HG03469 (cell line): ENCODE measurements at regions not wholly inside any gene's neighbourhood (a gene's known extent, or its start where the extent isn't known, plus 50 kb on each side); places are given as distances from the start of the nearest gene placed in this dataset.
"Not testable (repeated sequence)": the region's sequence is repeated elsewhere in the genome, so short reads cannot be mapped to it uniquely, and the experiment has no call there.

Experiments
- ATAC-seq: cut with Tn5 transposase; IDR thresholded peaks from one replicate; pipeline ENCODE4 v1.9.1; 2021; ENCODE audit warnings: mild to moderate bottlenecking, moderate library complexity, moderate number of reproducible peaks; ENCODE audit not compliant: unreplicated experiment

GRCh38 chr4:28436191-28437080 is 1575.8 kb downstream of the STIM2 start:
- no peak for ATAC-seq

- ATAC-seq = no peak
Observed at GRCh38 chr4:28443371-28443770, 1582.7 kb downstream of the STIM2 start.

GRCh38 chr4:28443801-28444412 is 1583.3 kb downstream of the STIM2 start:
- ATAC-seq = no peak

- ATAC-seq = no peak
Observed at GRCh38 chr4:28444886-28445496, 1584.3 kb downstream of the STIM2 start.

GRCh38 chr4:28449085-28449484 is 1588.4 kb downstream of the STIM2 start:
- ATAC-seq = no peak

- ATAC-seq = no peak
Observed at GRCh38 chr4:28451346-28451745, 1590.7 kb downstream of the STIM2 start.

GRCh38 chr4:28462766-28463700 is 1602.4 kb downstream of the STIM2 start:
- ATAC-seq = no peak

- no peak for ATAC-seq
Observed at GRCh38 chr4:28464823-28465222, 1604.2 kb downstream of the STIM2 start.

GRCh38 chr4:28466886-28467285 is 1606.2 kb downstream of the STIM2 start:
- ATAC-seq = not testable (repeated sequence)

- no peak for ATAC-seq
Observed at GRCh38 chr4:28469387-28469786, 1608.7 kb downstream of the STIM2 start.

GRCh38 chr4:28469886-28470285 is 1609.2 kb downstream of the STIM2 start:
- no peak for ATAC-seq

GRCh38 chr4:28475381-28475780 is 1614.7 kb downstream of the STIM2 start:
- ATAC-seq = no peak

- no peak for ATAC-seq
Observed at GRCh38 chr4:28479666-28480065, 1619.0 kb downstream of the STIM2 start.

GRCh38 chr4:28481565-28481964 is 1620.9 kb downstream of the STIM2 start:
- no peak for ATAC-seq

- no peak for ATAC-seq
Observed at GRCh38 chr4:28482580-28483270, 1622.1 kb downstream of the STIM2 start.

- no peak for ATAC-seq
Observed at GRCh38 chr4:28488021-28488420, 1627.4 kb downstream of the STIM2 start.

- ATAC-seq = no peak
Observed at GRCh38 chr4:28490669-28491068, 1630.0 kb downstream of the STIM2 start.

- ATAC-seq = no peak
Observed at GRCh38 chr4:28505064-28505463, 1644.4 kb downstream of the STIM2 start.

- no peak for ATAC-seq
Observed at GRCh38 chr4:28508636-28509035, 1648.0 kb downstream of the STIM2 start.

GRCh38 chr4:28514766-28515165 is 1654.1 kb downstream of the STIM2 start:
- not testable (repeated sequence) for ATAC-seq
